KMS-11 (cell line): ENCODE measurements at regions not wholly inside any gene's neighbourhood (a gene's known extent, or its start where the extent isn't known, plus 50 kb on each side); places are given as distances from the start of the nearest gene placed in this dataset.

ENCODE experiments used
- H2AFZ ChIP-seq: fragments of 200-600 bp; sonication (generic); 2 replicates; pipeline ENCODE4 v1.6.1; 2016; ENCODE audit warnings: antibody characterized with exemption, mixed run types, low read depth
- H3K27ac ChIP-seq: fragments of 200-600 bp; sonication (generic); 2 replicates; pipeline ENCODE4 v1.6.1; 2016; ENCODE audit warnings: mild to moderate bottlenecking, mixed run types
- H3K27me3 ChIP-seq: fragments of 200-600 bp; sonication (generic); 2 replicates; pipeline ENCODE4 v1.6.1; 2017; ENCODE audit warnings: mild to moderate bottlenecking, low read depth, mixed run types, moderate library complexity; ENCODE audit not compliant: insufficient read depth
- H3K36me3 ChIP-seq: fragments of 200-600 bp; sonication (generic); 2 replicates; pipeline ENCODE4 v1.6.1; 2017; ENCODE audit warnings: mild to moderate bottlenecking, mixed run types; ENCODE audit not compliant: insufficient read depth
- H3K4me1 ChIP-seq: fragments of 200-600 bp; sonication (generic); 2 replicates; pipeline ENCODE4 v1.6.1; 2016; ENCODE audit warnings: mild to moderate bottlenecking, low read depth, mixed run types; ENCODE audit not compliant: poor library complexity, severe bottlenecking
- H3K4me2 ChIP-seq: fragments of 200-600 bp; sonication (generic); 2 replicates; pipeline ENCODE4 v1.7.0; 2016; ENCODE audit warnings: mild to moderate bottlenecking, mixed run types
- H3K4me3 ChIP-seq: fragments of 200-600 bp; sonication (generic); IDR thresholded peaks from 2 replicates; pipeline ENCODE4 v1.6.1; 2017; ENCODE audit warnings: low read depth, low read length, mixed read lengths; ENCODE audit not compliant: insufficient read depth
- H3K79me2 ChIP-seq: fragments of 200-600 bp; sonication (generic); 2 replicates; pipeline ENCODE4 v1.6.1; 2016; ENCODE audit warnings: low read depth, mixed run types; ENCODE audit not compliant: insufficient read depth
- H3K9ac ChIP-seq: fragments of 200-600 bp; sonication (generic); 2 replicates; pipeline ENCODE4 v1.6.1; 2016; ENCODE audit warnings: mild to moderate bottlenecking, mixed run types
- H4K20me1 ChIP-seq: fragments of 200-600 bp; sonication (generic); 2 replicates; pipeline ENCODE4 v1.6.1; 2016; ENCODE audit warnings: mild to moderate bottlenecking, mixed run types; ENCODE audit not compliant: insufficient read depth
- CTCF ChIP-seq: fragments of 200-600 bp; sonication (generic); conservative IDR thresholded peaks from 2 replicates; pipeline ENCODE4 v1.6.1; 2017; ENCODE audit warnings: low read depth, mild to moderate bottlenecking, antibody characterized with exemption, low read length, moderate library complexity, mixed read lengths

GRCh38 chr10:1829712-1830111, 92.4 kb upstream of the ADARB2 start:
- no peaks in the 10 kb centered on the region for H3K4me1 ChIP-seq
- no peak for TF ChIP-seq CTCF
- H3K4me3 ChIP-seq = no peak overlapping the region

GRCh38 chr10:1824928-1825327, 87.6 kb upstream of the ADARB2 start:
- H3K36me3 ChIP-seq = no peaks in the 10 kb centered on the region
- TF ChIP-seq CTCF = no peak

More at GRCh38 chr10:1829712-1830111, 92.4 kb upstream of the ADARB2 start:
- Histone ChIP-seq H3K4me2 (no peak overlapping the region), H3K36me3 (no peaks in the 10 kb centered on the region), H3K9ac (no peak overlapping the region), H4K20me1 (no peaks in the 10 kb centered on the region), H3K27ac (no peak overlapping the region), H3K79me2 (no peaks in the 10 kb centered on the region), H3K27me3 (no peaks in the 10 kb centered on the region), H2AFZ (no peak overlapping the region)

GRCh38 chr10:1814556-1814955, 77.2 kb upstream of the ADARB2 start:
- Histone ChIP-seq H3K4me2 (no peak overlapping the region), H3K9ac (no peak overlapping the region), H3K79me2 (no peaks in the 10 kb centered on the region), H3K36me3 (no peaks in the 10 kb centered on the region), H2AFZ (no peak overlapping the region), H4K20me1 (no peaks in the 10 kb centered on the region), H3K27me3 (no peaks in the 10 kb centered on the region), H3K4me3 (no peak overlapping the region), H3K27ac (no peak overlapping the region), H3K4me1 (no peaks in the 10 kb centered on the region)
- TF ChIP-seq CTCF = no peak

More at GRCh38 chr10:1824928-1825327, 87.6 kb upstream of the ADARB2 start:
- Histone ChIP-seq H3K79me2 (no peaks in the 10 kb centered on the region), H4K20me1 (no peaks in the 10 kb centered on the region), H2AFZ (no peak overlapping the region), H3K4me3 (no peak overlapping the region), H3K9ac (no peak overlapping the region), H3K27me3 (no peaks in the 10 kb centered on the region), H3K4me2 (no peak overlapping the region), H3K27ac (no peak overlapping the region), H3K4me1 (no peaks in the 10 kb centered on the region)

- Histone ChIP-seq H4K20me1 (no peaks in the 10 kb centered on the region), H3K4me3 (no peak overlapping the region), H3K4me2 (no peak overlapping the region), H3K4me1 (no peaks in the 10 kb centered on the region), H3K9ac (no peak overlapping the region), H2AFZ (no peak overlapping the region), H3K27ac (no peak overlapping the region), H3K36me3 (no peaks in the 10 kb centered on the region), H3K27me3 (no peaks in the 10 kb centered on the region), H3K79me2 (no peaks in the 10 kb centered on the region)
- TF ChIP-seq CTCF = no peak
Measured at GRCh38 chr10:1809139-1809741, 71.9 kb upstream of the ADARB2 start.
